Breast epithelium (tissue), 3 donors: ENCODE measurements at regions not wholly inside any gene's neighbourhood (a gene's known extent, or its start where the extent isn't known, plus 50 kb on each side); places are given as distances from the start of the nearest gene placed in this dataset.

Experiments
- CTCF ChIP-seq, 3 donors: fragments of 450-650 bp; IDR thresholded peaks; one replicate each; pipeline ENCODE4 v1.5.1; 2016 to 2017; ENCODE audit warnings: antibody characterized with exemption in 3 of 3, mild to moderate bottlenecking in 3 of 3, moderate library complexity in 3 of 3
- POLR2A ChIP-seq: fragments of 450-650 bp; IDR thresholded peaks from one replicate; pipeline ENCODE4 v1.6.1; 2016; ENCODE audit warnings: antibody characterized with exemption, mild to moderate bottlenecking, moderate library complexity
- POLR2AphosphoS5 ChIP-seq, 3 donors: sonication (generic); formaldehyde crosslinking; IDR thresholded peaks; one replicate each; pipeline ENCODE4 v1.6.1; 2017; ENCODE audit warnings: antibody characterized with exemption in 3 of 3

GRCh38 chr10:57579926-57580325, 687.8 kb downstream of the IPMK start:
- TF ChIP-seq CTCF (IDR thresholded peaks at IDR 0.05) = no peak
- TF ChIP-seq POLR2A = no peak
- TF ChIP-seq POLR2AphosphoS5 (IDR thresholded peaks at IDR 0.05) = no peak
